HG02610 (cell line): ENCODE measurements at regions not wholly inside any gene's neighbourhood (a gene's known extent, or its start where the extent isn't known, plus 50 kb on each side); places are given as distances from the start of the nearest gene placed in this dataset.
"Not testable (repeated sequence)": the region's sequence is repeated elsewhere in the genome, so short reads cannot be mapped to it uniquely, and the experiment has no call there.

Source experiments
- ATAC-seq: cut with Tn5 transposase; IDR thresholded peaks from one replicate; pipeline ENCODE4 v1.9.1; 2021; ENCODE audit warnings: mild to moderate bottlenecking, moderate library complexity; ENCODE audit not compliant: unreplicated experiment

GRCh38 chr1:90314533-90314932, 319.6 kb downstream of the ZNF326 start:
- ATAC-seq = no peak

- no peak for ATAC-seq
Measured at GRCh38 chr1:90313778-90314177, 318.9 kb downstream of the ZNF326 start.

- ATAC-seq = no peak
Measured at GRCh38 chr1:90309806-90310205, 314.9 kb downstream of the ZNF326 start.

- ATAC-seq = no peak
Measured at GRCh38 chr1:90308421-90308820, 313.5 kb downstream of the ZNF326 start.

GRCh38 chr1:90305577-90305976, 310.7 kb downstream of the ZNF326 start:
- ATAC-seq = no peak

- no peak for ATAC-seq
Measured at GRCh38 chr1:90296327-90296726, 301.4 kb downstream of the ZNF326 start.

GRCh38 chr1:90295534-90295933, 300.6 kb downstream of the ZNF326 start:
- ATAC-seq = no peak

- no peak for ATAC-seq
Measured at GRCh38 chr1:90291431-90292216, 296.7 kb downstream of the ZNF326 start.

GRCh38 chr1:90282811-90283210, 287.9 kb downstream of the ZNF326 start:
- no peak for ATAC-seq

- ATAC-seq = not testable (repeated sequence)
Measured at GRCh38 chr1:90281886-90282285, 287.0 kb downstream of the ZNF326 start.

- ATAC-seq = no peak
Measured at GRCh38 chr1:90277270-90277669, 282.4 kb downstream of the ZNF326 start.

- ATAC-seq = no peak
Measured at GRCh38 chr1:90274376-90274775, 279.5 kb downstream of the ZNF326 start.

- ATAC-seq = no peak
Measured at GRCh38 chr1:90273241-90273774, 278.4 kb downstream of the ZNF326 start.

- ATAC-seq = no peak
Measured at GRCh38 chr1:90262791-90263190, 267.9 kb downstream of the ZNF326 start.

GRCh38 chr1:90262286-90262685, 267.4 kb downstream of the ZNF326 start:
- ATAC-seq = no peak

- ATAC-seq = no peak
Measured at GRCh38 chr1:90246069-90246468, 251.2 kb downstream of the ZNF326 start.

GRCh38 chr1:90236493-90236892, 241.6 kb downstream of the ZNF326 start:
- no peak for ATAC-seq

- no peak for ATAC-seq
Measured at GRCh38 chr1:90223401-90223800, 228.5 kb downstream of the ZNF326 start.

GRCh38 chr1:90220941-90221693, 226.2 kb downstream of the ZNF326 start:
- no peak for ATAC-seq

- no peak for ATAC-seq
Measured at GRCh38 chr1:90220496-90220895, 225.6 kb downstream of the ZNF326 start.

- ATAC-seq = not testable (repeated sequence)
Measured at GRCh38 chr1:90219166-90219871, 224.4 kb downstream of the ZNF326 start.
